Activated naive CD4-positive, alpha-beta T cell treated with anti-CD3 and anti-CD28 coated beads, Interleukin-2, amount 50 U/mL, for 72 hours (primary cell): ENCODE measurements at regions not wholly inside any gene's neighbourhood (a gene's known extent, or its start where the extent isn't known, plus 50 kb on each side); places are given as distances from the start of the nearest gene placed in this dataset.

ENCODE experiments used
- ATAC-seq, 2 donors: fragments of 150-1000 bp; cut with Tn5 transposase; 2 replicates each; pipeline ENCODE4 v1.10.0; 2021; ENCODE audit warnings: mild to moderate bottlenecking in 2 of 2, moderate library complexity in 2 of 2
- DNase-seq, 2 donors: peaks; one replicate each; pipeline ENCODE4 v3.0.0; 2021 to 2022; ENCODE audit warnings: low spot score in 2 of 2
- H3K27ac Mint-ChIP-seq, 2 donors: one replicate each; pipeline ENCODE4 v1.8.0; 2022; ENCODE audit warnings: mild to moderate bottlenecking in 2 of 2, mixed read lengths in 2 of 2
- H3K36me3 Mint-ChIP-seq, 2 donors: one replicate each; pipeline ENCODE4 v1.8.0; 2022; ENCODE audit warnings: mixed read lengths in 2 of 2
- H3K9me3 Mint-ChIP-seq, 2 donors: one replicate each; pipeline ENCODE4 v1.8.0; 2022; ENCODE audit warnings: mixed read lengths in 2 of 2

DNA sequence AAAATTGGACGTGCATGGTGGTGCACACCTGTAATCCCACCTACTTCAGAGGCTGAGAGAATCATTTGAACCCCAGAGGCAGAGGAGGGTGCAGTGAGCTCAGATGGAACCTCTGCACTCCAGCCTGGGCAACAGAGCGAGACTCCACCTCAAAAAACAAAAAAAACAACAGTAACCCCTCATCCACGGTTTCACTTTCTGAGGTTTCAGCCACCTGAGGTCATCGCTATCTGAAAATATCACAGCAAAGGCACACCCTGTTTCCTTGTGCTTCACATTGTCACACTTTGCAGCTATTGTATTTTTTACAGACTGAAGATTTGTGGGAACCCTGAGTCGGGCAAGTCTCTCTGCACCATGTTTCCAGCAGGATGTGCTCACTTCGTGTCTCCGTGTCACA, 54.1 kb upstream of the FOXQ1 start:
- no peak for ATAC-seq
- Mint-ChIP-seq H3K9me3 (no peaks in the 10 kb centered on the region), H3K27ac (no peak overlapping the region), H3K36me3 (no peaks in the 10 kb centered on the region)
- DNase-seq = no peak

DNA sequence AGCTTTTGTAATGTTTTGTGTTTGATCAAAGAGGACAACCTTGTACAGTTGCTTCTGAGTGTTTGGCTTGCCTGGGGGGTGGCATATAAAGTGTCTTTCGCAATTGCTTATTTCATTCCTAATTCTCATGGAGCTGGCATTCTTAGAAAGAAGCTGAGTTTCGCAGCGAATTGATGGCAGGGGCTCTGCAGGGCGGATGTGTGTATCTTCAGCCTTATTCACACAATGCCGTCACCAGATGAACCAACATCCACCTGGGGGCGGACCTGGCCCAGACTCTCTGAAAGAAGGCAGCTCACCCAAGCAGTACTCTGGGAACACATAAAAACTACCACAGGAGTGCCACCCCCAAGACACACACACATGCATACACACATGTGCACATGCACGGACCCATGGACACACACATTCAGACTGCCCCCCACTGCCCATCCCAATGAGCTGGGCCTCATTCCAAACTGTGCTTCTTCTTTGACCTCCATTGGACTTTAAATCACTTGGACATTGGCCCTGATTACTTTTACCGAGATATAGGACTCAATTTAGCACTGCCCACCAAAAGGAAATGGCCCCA, 55.4 kb upstream of the FOXQ1 start:
- no peak for ATAC-seq
- H3K36me3 Mint-ChIP-seq = no peaks in the 10 kb centered on the region
- no peak overlapping the region for H3K27ac Mint-ChIP-seq
- H3K9me3 Mint-ChIP-seq = no peaks in the 10 kb centered on the region
- DNase-seq = no peak

DNA sequence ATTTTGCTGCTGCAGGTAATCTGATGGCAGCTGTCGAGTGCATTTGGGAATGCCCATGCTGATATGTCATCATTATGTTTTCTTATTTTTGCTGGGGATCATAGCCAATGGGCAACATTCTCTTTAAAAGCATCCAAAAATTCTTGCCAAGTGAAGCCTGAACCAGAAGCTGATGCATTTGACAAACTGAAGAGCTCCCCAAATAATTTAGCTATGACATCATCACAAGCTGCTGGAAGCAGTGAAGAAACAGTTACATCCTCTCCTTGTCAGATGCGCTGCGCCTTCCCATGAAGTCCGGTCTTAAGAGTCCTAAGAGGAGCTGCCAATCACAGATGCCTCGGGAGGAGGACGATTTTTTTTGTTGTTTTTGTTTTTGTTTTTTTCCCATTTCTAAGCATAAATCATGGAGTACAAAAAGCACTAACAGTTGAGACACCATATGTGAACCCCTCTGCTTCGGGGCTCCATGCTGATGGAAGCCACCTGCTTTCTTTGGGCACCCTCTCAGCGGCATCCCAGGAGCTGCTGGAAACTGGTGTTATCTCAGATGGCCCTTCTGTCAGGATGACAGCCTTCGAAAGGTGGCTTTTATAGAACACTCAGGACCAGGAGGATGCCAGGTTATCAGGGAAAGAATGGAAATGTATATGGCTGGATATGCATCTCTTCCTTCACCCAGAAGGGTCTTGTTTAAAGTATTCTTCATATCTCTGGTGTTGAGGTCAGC, 56.1 kb upstream of the FOXQ1 start:
- ATAC-seq (no peak), DNase-seq (no peak)
- H3K36me3 Mint-ChIP-seq = no peaks in the 10 kb centered on the region
- H3K9me3 Mint-ChIP-seq = no peaks in the 10 kb centered on the region
- H3K27ac Mint-ChIP-seq = no peak overlapping the region

DNA sequence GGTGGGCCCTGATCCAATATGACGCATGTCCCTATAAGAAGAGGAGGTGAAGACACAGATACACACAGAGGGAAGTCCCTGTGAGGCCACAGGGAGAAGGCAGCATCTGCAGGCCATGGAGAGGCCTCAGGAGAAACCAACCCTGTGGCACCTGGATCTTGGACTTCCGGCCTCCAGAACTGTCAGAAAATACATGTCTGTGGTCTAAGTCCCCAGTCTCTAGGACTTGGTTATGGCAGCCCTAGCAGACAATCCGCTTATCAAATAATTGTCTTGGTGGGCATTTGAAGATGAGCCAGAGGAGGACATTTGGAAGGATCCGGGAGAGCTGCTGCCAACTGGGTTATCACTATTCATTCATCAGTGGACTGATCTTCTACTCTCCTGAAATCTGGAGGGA, 57.6 kb upstream of the FOXQ1 start:
- Mint-ChIP-seq H3K9me3 (no peaks in the 10 kb centered on the region), H3K27ac (no peak overlapping the region), H3K36me3 (no peaks in the 10 kb centered on the region)
- no peak for DNase-seq
- ATAC-seq = no peak

DNA sequence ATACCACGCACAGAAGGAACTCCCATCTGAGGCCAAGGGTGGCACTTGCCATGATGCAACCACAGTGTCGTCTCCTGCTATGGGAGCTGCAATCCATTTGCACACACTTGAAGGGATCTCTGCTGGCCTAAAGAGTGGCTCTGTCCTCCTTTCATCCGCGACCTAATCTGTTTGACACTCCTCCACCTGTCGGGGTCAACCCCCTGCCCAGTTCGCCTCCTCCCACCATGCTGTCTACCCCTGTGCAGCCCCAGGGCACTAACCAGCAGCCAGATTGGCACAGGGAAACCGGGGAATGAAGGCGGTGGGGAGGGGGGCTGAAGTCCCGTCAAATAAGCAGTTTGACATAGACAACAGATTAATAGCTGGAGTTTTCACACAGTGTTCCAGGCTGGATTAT, 58.1 kb upstream of the FOXQ1 start:
- H3K9me3 Mint-ChIP-seq = no peaks in the 10 kb centered on the region
- no peak for DNase-seq
- H3K27ac Mint-ChIP-seq = no peak overlapping the region

DNA sequence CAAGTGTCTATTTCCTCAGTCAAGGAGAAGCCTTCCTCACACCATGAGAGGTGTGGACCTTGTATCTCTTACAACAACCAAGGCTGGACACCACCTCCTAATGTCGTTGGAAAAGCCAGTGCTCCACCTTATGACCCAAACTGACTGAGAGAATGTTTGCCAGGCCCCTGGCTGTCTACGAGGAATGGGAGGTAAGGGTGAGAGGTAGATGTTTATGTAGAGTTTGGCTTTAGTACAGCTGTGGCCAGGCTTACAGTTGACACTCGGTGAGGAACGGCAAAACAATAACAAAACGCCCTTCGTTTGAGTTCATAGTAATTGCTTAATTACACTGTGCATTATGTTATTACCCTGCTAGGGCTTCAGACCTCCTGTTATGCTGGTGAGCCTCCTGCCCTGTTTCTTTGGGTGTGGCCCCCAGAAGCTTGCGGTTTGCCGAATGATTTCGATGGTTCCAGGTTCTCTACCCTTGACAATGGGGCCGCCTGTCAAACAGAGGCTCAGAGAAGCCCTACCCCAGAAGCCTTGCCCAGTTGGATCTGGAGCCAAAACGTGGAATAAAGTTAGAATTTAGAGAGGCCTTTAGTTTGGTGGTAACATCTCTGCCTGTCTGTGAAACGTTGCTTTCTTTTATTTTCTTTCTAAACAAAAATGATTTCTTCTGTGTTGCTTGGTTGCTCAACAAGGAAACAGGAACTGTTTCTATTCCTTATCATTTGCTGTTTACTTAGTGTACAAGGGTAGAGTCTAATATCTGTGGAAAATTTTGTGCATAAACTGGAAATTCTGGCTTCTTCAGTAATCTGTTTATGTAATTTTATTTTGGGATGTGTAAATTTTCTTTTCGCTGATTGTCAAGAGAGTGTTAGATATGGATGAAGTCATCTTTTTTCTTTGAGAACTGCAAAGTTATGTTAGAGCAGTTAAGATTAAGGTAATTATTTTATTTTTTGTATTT, 60.4 kb upstream of the FOXQ1 start:
- Mint-ChIP-seq H3K36me3 (no peaks in the 10 kb centered on the region), H3K27ac (no peak overlapping the region), H3K9me3 (no peaks in the 10 kb centered on the region)
- ATAC-seq (no peak), DNase-seq (no peak)

More for the DNA sequence above, 58.1 kb upstream of the FOXQ1 start:
- H3K36me3 Mint-ChIP-seq = no peaks in the 10 kb centered on the region
- ATAC-seq = no peak

DNA sequence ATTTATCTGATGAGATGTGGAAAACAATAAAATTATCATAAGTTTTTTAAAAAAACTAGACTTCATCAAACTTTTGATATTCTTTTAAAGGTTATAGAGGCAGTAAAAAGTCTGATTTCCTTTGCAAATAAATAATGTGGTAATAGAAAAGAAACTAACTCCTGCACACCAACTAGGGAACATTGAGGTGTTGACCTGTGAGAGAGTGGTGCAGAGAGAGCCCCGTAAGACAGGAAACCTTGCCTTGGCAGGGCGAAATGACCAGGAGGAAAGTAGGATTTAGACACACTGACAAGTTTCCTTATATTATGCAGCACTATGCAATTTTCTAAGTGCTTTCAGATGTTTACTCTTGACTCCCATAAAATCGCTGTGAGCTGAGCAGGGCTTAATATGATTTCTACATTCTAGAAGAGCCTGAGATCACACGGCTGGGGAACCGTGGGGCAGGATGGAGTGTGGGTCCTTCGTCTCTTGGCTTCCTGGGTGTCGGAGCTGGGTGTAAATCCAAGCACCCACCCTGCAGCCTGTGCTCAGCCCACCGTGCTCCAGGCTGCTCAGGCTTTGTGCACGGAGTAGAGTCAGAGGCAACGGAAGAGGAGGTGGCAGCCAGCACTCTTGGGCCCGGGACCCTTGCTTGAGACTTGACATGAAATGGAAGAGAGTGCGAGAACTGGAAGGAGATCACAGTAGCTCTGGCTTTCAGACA, 61.3 kb upstream of the FOXQ1 start:
- no peak overlapping the region for H3K27ac Mint-ChIP-seq
- no peak for ATAC-seq
- H3K9me3 Mint-ChIP-seq = no peaks in the 10 kb centered on the region
- no peaks in the 10 kb centered on the region for H3K36me3 Mint-ChIP-seq
- no peak for DNase-seq

DNA sequence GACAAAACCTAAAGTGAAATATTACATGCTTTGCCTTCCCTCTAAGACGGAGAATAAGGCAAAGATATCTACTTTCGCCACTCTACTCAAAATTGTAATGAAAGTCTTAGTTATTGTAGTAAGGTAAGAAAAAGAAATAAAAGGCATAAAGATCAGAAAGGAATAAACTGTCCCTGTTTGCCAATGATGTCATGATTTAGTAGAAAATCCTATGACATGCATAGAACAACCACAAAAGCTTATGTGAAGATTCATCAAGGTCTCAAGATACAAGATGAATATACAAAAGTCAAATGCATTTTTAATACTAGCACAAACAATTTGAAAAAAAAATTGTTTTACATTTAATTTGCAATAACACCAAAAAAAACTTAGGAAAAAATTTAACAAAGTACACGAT, 64.0 kb upstream of the FOXQ1 start:
- ATAC-seq = no peak
- H3K27ac Mint-ChIP-seq = no peak overlapping the region
- no peak for DNase-seq
- no peaks in the 10 kb centered on the region for H3K9me3 Mint-ChIP-seq
- H3K36me3 Mint-ChIP-seq = no peaks in the 10 kb centered on the region

DNA sequence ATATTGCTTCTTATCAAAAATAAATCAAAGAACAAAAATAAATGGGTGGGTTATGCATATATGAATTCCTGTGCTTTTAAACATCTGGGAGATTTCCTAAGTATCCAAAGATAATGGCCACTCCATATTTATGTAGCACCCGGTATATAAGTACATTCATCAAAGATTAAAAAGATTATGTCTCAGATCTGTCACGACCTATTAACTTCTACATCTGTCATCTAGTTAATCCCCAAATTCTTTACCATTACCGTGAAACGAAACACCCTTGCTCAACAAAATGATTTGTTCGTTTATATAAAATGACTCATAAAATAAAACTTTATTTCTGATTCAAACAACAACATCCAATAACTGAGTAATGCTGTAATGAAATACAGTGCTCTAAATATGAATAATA, 64.8 kb upstream of the FOXQ1 start:
- ATAC-seq = no peak
- H3K27ac Mint-ChIP-seq = no peak overlapping the region

DNA sequence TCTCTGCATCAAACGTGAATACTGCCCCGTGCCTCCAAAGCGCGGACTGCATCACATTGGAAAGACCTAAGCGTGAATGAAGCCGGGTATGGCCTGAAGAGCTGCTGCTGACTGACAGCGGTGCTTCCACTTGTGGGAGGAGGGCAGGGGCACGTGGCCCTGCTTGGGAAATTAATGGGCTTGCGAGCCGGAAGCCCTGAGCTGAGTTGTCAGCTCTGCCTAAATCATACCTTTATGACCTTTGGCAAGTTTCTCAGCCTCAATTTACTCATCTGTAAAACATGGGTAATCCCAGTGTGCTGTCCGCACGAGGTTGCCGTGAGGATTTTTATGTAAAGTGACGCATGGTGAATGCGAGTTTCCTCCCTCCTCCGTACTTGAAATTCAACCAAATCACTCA, 67.0 kb upstream of the FOXQ1 start:
- Mint-ChIP-seq H3K9me3 (no peaks in the 10 kb centered on the region), H3K27ac (no peak overlapping the region), H3K36me3 (no peaks in the 10 kb centered on the region)
- no peak for ATAC-seq
- DNase-seq = no peak

More for the DNA sequence above, 64.8 kb upstream of the FOXQ1 start:
- Mint-ChIP-seq H3K9me3 (no peaks in the 10 kb centered on the region), H3K36me3 (no peaks in the 10 kb centered on the region)
- no peak for DNase-seq

DNA sequence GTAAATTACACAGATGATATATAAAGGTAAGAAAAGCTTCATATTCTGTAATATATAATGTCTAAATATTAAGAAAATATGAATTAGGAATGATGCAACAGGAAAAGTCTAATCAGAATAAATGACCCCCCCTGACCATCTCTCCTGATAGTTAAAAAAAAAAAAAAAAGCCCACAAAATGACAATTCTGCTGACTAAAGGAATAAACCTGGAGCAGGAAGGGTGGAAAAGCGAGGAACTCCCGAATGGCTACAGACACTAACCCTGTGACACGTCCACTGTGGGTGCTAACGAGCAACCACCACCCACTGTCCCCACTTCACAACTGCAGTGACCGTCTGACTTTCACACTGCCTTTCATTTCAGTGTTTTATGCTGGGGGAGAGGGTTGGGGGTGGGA, 67.6 kb upstream of the FOXQ1 start:
- Mint-ChIP-seq H3K36me3 (no peaks in the 10 kb centered on the region), H3K9me3 (no peaks in the 10 kb centered on the region), H3K27ac (no peak overlapping the region)
- no peak for DNase-seq
- no peak for ATAC-seq

DNA sequence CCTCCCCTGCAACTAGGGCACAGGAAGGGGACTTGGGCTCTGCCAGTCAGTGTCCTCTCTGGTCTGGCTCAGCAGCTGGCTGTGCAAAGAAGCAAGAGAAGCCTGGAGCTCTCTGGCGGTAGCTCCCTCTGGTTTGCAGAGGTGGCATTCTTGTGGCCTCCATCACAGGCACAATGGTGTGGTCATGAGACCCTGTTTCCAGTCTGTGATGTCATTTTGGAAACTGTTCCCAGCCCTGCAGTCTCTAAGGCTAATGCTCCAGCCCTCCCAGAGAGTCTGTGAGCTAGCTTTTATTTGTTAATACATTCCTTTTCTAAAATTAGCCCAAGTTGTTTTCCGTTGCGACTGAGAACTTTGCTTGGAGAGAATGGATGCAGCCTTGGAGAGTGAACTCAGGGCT, 69.5 kb upstream of the FOXQ1 start:
- H3K36me3 Mint-ChIP-seq = no peaks in the 10 kb centered on the region
- H3K9me3 Mint-ChIP-seq = no peaks in the 10 kb centered on the region
- no peak for ATAC-seq
- no peak overlapping the region for H3K27ac Mint-ChIP-seq
- no peak for DNase-seq

DNA sequence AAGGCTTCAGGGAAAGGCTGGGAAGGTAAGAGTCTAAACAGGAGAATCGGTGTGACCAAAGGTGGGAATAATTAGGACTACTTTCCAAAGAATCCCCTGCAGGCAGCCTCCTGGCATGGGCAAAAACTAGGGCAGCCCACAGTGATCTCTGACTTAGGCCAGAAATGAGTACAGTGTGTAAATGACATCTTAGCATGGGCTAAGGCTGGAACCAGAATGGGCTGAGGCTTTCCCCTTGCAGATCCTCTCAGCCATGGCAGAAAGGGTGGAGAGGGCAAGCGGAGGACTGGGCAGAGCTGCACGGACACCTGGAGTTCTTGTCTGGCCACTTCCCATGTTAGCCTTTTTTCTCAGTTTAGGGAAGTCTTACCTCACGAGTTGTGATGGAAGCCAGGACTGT, 69.9 kb upstream of the FOXQ1 start:
- ATAC-seq (no peak), DNase-seq (no peak)
- Mint-ChIP-seq H3K9me3 (no peaks in the 10 kb centered on the region), H3K36me3 (no peaks in the 10 kb centered on the region), H3K27ac (no peak overlapping the region)

DNA sequence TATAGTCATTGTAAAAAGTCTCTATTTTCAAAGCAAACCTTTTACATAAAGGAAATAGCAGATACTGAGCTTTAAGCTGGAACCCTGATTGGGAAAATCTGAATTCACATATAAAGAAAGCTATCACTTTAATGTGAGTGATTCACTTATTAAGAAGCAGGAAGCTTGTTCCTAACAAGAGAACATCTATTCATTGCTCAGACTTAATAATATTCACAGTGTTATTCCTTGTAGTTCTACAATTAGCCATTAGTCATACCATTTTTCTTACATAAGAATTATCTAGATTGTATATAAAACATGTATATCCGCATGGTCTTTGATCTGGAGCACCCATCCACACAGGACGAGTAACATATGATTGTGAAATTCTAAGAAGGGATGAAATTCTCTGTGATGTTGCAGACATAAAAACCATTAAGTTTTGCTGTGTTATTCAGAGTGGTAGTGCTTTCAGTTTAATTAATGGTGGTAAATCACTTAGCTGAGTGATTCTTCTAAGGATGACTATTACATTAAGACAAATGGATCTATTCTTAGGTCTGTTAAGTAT, 71.1 kb upstream of the FOXQ1 start:
- H3K36me3 Mint-ChIP-seq = no peaks in the 10 kb centered on the region
- DNase-seq = no peak
- no peak for ATAC-seq
- H3K27ac Mint-ChIP-seq = no peak overlapping the region
- no peaks in the 10 kb centered on the region for H3K9me3 Mint-ChIP-seq

DNA sequence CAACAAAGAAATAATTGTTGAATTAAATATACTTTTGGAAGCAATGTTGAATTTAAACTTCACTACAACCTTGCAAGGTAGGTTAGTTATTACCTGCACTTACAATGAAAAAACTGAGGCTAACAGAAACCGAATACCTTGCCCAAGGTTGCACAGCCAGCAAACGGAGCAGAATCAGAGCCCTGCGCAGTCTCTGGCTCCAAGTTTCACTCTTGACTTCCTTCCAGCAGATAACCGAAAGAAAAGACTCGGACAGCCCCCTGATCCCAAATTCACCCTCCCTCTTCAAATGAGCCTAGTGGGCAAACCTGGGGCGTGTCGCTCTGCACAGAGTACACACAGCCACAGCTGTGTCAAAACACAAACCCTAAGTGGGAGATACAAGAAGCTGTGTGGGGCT, 72.1 kb upstream of the FOXQ1 start:
- no peaks in the 10 kb centered on the region for H3K9me3 Mint-ChIP-seq
- DNase-seq (no peak), ATAC-seq (no peak)
- H3K27ac Mint-ChIP-seq = no peak overlapping the region
- no peaks in the 10 kb centered on the region for H3K36me3 Mint-ChIP-seq

DNA sequence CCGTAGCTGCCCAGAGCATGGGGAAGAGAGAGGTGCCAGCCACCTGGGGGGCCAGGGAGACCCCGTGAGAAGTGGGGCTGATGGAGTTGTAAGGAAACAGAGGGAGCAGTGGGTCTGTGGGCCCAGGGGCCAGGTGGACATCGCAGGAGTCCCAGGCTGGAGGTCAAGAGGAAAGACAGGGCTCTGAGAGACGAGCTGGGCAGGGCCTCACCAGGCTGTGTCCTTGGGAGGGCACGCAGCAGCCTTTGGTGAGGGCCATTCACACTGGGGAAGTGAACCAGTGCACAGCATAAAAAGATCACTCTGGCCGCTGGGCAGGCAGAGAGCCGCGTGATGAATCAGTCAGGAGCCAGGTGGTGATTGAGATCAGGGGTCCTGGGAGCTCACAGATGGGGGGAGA, 73.9 kb upstream of the FOXQ1 start:
- Mint-ChIP-seq H3K36me3 (no peaks in the 10 kb centered on the region), H3K9me3 (no peaks in the 10 kb centered on the region), H3K27ac (no peak overlapping the region)
- no peak for ATAC-seq
- DNase-seq = no peak

DNA sequence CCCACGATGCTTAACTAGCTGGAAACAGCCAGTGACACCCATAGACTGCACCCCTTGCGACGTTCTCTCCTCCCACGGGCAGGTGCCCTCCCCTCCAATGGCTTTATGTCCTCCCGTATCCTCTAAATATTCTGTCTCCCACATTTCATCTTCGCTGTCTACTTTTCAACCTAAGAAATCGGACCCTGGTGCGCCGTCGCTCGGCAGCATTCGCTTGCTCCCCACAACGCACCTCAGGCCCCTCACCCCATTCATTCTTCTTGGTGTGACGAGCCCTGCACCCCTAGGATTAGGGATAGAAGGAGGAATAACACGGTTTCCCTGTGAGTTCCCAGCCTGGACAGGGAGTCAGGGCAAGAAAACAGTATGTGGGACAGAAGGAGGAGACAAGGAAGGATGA, 74.3 kb upstream of the FOXQ1 start:
- Mint-ChIP-seq H3K36me3 (no peaks in the 10 kb centered on the region), H3K27ac (no peak overlapping the region), H3K9me3 (no peaks in the 10 kb centered on the region)
- DNase-seq = no peak
- ATAC-seq = no peak
